ENCODE measurements at regions not wholly inside any gene's neighbourhood (a gene's known extent, or its start where the extent isn't known, plus 50 kb on each side); places are given as distances from the start of the nearest gene placed in this dataset.

GRCh38 chr21:41639336-41639735 lies 127.5 kb downstream of the RIPK4 start (continued):
- no peak for TF ChIP-seq SAP30 (IDR thresholded peaks at IDR 0.05; ENCODE audit: insufficient read depth, insufficient replicate concordance, low read length)
- TF ChIP-seq CBX5 (IDR thresholded peaks at IDR 0.05; ENCODE audit: low read depth, low read length) = no peak
- TF ChIP-seq RFX5 (IDR thresholded peaks at IDR 0.05; ENCODE audit: borderline replicate concordance, low read depth, low read length) = no peak
- no peak for TF ChIP-seq TAF7 (optimal IDR thresholded peaks at IDR 0.05; ENCODE audit: borderline replicate concordance, low read depth, low read length)

Measured in H1 (cell line).